ENCODE measurements at regions not wholly inside any gene's neighbourhood (a gene's known extent, or its start where the extent isn't known, plus 50 kb on each side); places are given as distances from the start of the nearest gene placed in this dataset.
"Not testable (repeated sequence)": the region's sequence is repeated elsewhere in the genome, so short reads cannot be mapped to it uniquely, and the experiment has no call there.

DNA sequence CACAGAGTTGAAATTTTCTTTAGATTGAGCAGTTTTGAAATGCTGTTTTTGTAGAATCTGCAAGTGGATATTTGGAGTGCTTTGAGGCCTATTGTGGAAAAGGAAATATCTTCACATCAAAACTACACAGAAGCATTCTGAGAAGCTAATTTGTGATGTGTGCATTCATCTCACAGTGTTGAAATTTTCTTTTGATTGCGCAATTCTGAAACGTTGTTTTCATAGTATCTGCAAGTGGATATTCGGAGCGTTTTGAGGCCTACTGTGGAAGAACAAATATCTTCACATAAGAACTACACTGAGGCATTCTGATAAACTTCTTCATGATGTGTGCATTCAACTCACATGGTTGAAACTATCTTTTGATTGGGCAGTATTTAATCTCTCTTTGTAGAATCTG, 3143.4 kb upstream of the OR11H1 start:
- H3K27me3 ChIP-seq; H3K4me3 Mint-ChIP-seq; H3K79me2 ChIP-seq (ENCODE audit: low read depth); H3K27me3 Mint-ChIP-seq (ENCODE audit: insufficient read depth, low read depth); H3K9ac ChIP-seq; H3K27ac ChIP-seq; DNase-seq (ENCODE audit: low spot score); H3K4me1 ChIP-seq; H3K36me3 Mint-ChIP-seq; H3K4me3 ChIP-seq; H3K36me3 ChIP-seq; H4K20me1 ChIP-seq (ENCODE audit: low read depth); H3K4me2 ChIP-seq; H2AFZ ChIP-seq (replicated peaks); H3K27ac Mint-ChIP-seq; H3K4me1 Mint-ChIP-seq; H3F3A ChIP-seq (ENCODE audit: low read depth): not testable (repeated sequence)
- peaks cover 77% of the 10 kb centered on the region for H3K9me3 ChIP-seq (ENCODE audit: low read depth)
- peaks cover 55% of the 10 kb centered on the region for H3K9me3 Mint-ChIP-seq

DNA sequence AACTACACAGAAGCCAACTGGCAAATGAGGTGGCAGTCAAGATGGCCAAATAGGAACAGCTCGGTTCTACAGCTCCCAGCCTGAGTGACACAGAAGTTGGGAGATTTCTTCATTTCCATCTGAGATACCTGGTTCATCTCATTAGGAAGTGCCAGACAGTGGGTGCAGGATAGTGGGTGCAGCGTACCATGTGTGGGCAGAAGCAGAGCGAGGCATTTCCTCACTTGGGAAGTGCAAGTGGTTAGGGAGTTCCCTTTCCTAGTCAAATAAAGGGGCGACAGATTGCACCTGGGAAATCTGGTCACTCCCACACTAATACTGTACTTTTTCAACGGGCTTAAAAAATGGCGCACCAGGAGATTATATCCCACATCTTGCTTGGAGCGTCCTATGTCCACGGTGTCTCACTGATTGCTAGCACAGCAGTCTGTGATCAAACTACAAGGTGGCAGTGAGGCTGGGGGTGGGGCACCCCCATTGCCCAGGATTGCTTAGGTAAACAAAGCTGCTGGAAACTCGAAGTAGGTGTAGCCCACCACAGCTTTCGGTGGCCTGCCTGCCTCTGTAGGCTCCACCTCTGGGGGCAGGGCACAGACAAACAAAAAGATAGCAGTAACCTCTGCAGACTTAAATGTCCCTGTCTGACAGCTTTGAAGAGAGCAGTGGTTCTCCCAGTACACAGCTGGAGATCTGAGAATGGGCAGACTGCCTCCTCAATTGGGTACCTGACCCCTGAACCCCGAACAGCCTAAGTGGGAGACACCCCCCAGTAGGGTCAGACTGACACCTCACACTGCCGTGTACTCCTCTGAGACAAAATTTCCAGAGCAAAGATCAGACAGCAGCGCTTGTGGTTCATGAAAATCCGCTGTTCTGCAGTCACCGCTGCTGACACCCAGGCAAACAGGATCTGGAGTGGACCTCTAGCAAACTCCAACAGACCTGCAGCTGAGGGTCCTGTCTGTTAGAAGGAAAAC, 3138.9 kb upstream of the OR11H1 start:
- not testable (repeated sequence) for H3K36me3 Mint-ChIP-seq; H3K4me3 ChIP-seq; H3K4me3 Mint-ChIP-seq; H3K79me2 ChIP-seq (ENCODE audit: low read depth); H3K4me1 ChIP-seq; H4K20me1 ChIP-seq (ENCODE audit: low read depth); H3K36me3 ChIP-seq; H3K4me1 Mint-ChIP-seq; H3F3A ChIP-seq (ENCODE audit: low read depth); H3K27ac ChIP-seq; H3K9ac ChIP-seq; H2AFZ ChIP-seq (replicated peaks); H3K4me2 ChIP-seq; H3K27ac Mint-ChIP-seq; H3K27me3 Mint-ChIP-seq (ENCODE audit: insufficient read depth, low read depth); DNase-seq (ENCODE audit: low spot score); H3K27me3 ChIP-seq
- H3K9me3 Mint-ChIP-seq, result peaks cover 66% of the 10 kb centered on the region
- peaks cover 62% of the 10 kb centered on the region for H3K9me3 ChIP-seq (ENCODE audit: low read depth)

DNA sequence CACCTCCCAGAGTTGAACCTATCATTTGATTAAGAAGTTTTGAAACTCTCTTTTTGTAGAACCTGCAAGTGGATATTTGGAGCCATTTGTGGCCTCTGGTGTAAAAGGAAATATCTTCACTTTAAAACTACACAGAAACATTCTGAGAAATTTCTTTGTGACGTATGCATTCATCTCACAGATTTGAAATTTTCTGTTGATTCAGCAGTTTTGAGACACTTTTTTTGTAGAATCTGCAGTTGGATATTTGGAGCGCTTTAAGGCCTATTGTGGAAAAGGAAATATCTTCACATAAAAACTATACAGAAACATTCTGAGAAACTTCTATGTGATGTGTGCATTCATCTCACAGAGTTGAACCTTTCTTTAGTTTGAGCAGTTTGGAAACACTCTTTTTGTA, 3130.7 kb upstream of the OR11H1 start:
- H3K4me1 ChIP-seq; H3K36me3 Mint-ChIP-seq; H3K36me3 ChIP-seq; H3K4me2 ChIP-seq; H3K27me3 ChIP-seq; H3K27ac Mint-ChIP-seq; H3K4me1 Mint-ChIP-seq; H3F3A ChIP-seq (ENCODE audit: low read depth); H3K27ac ChIP-seq; H3K4me3 ChIP-seq; H2AFZ ChIP-seq (replicated peaks); H3K27me3 Mint-ChIP-seq (ENCODE audit: insufficient read depth, low read depth); H3K79me2 ChIP-seq (ENCODE audit: low read depth); H3K4me3 Mint-ChIP-seq; H4K20me1 ChIP-seq (ENCODE audit: low read depth); H3K9ac ChIP-seq; DNase-seq (ENCODE audit: low spot score): not testable (repeated sequence)
- peaks cover 50% of the 10 kb centered on the region for H3K9me3 Mint-ChIP-seq
- H3K9me3 ChIP-seq (ENCODE audit: low read depth), result peaks cover 34% of the 10 kb centered on the region

DNA sequence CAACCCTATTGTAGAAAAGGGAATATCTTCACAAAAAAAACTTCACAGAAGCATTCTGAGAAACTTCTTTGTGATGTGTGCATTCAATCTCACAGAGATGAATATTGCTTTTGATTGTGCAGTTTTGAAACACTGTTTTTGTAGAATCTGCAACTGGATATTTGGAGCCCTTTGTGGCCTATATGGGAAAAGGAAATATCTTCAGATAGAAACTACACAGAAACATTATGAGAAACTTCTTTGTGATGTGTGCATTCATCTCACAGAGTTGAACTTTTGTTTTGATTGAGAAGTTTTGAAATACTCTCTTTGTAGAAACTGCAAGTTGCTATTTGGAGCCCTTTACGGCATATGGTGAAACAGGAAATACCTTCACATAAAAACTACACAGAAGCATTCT, 3126.1 kb upstream of the OR11H1 start:
- H3K27ac Mint-ChIP-seq, result not testable (repeated sequence)
- peaks cover 58% of the 10 kb centered on the region for H3K9me3 ChIP-seq (ENCODE audit: low read depth)
- H3K9me3 Mint-ChIP-seq, result peaks cover 60% of the 10 kb centered on the region

DNA sequence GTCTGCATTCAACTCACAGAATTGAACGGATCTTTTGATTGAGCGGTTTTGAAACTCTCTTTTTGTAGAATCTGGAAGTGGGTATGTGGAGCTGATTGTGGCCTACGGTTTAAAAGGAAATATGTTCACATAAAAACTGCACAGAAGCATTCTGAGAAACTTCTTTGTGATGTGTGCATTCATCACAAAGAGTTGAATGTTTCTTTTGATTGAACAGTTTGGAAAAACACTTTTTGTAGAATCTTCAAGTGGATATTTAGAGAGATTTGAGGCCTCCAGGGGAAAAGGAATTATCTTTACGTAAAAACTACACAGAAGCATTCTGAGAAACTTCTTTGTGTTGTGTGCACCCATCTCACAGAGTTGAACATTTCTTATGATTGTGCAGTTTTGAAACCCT, 3125.5 kb upstream of the OR11H1 start:
- H3K36me3 Mint-ChIP-seq; H3K9ac ChIP-seq; H3K4me3 Mint-ChIP-seq; H3K79me2 ChIP-seq (ENCODE audit: low read depth); H3K4me1 Mint-ChIP-seq; H3K4me1 ChIP-seq; H2AFZ ChIP-seq (replicated peaks); H4K20me1 ChIP-seq (ENCODE audit: low read depth); H3K27me3 Mint-ChIP-seq (ENCODE audit: insufficient read depth, low read depth); DNase-seq (ENCODE audit: low spot score); H3K27ac Mint-ChIP-seq; H3K27ac ChIP-seq; H3K4me2 ChIP-seq; H3F3A ChIP-seq (ENCODE audit: low read depth); H3K27me3 ChIP-seq; H3K4me3 ChIP-seq; H3K36me3 ChIP-seq: not testable (repeated sequence)
- peaks cover 61% of the 10 kb centered on the region for H3K9me3 Mint-ChIP-seq
- peaks cover 57% of the 10 kb centered on the region for H3K9me3 ChIP-seq (ENCODE audit: low read depth)

More for the DNA sequence above, 3126.1 kb upstream of the OR11H1 start:
- not testable (repeated sequence) for H3K27me3 Mint-ChIP-seq (ENCODE audit: insufficient read depth, low read depth); H3K27me3 ChIP-seq; H3K4me1 ChIP-seq; DNase-seq (ENCODE audit: low spot score); H3K4me2 ChIP-seq; H3K4me3 Mint-ChIP-seq; H3K79me2 ChIP-seq (ENCODE audit: low read depth); H3F3A ChIP-seq (ENCODE audit: low read depth); H4K20me1 ChIP-seq (ENCODE audit: low read depth); H3K27ac ChIP-seq; H3K36me3 Mint-ChIP-seq; H3K36me3 ChIP-seq; H3K4me3 ChIP-seq; H2AFZ ChIP-seq (replicated peaks); H3K9ac ChIP-seq; H3K4me1 Mint-ChIP-seq

DNA sequence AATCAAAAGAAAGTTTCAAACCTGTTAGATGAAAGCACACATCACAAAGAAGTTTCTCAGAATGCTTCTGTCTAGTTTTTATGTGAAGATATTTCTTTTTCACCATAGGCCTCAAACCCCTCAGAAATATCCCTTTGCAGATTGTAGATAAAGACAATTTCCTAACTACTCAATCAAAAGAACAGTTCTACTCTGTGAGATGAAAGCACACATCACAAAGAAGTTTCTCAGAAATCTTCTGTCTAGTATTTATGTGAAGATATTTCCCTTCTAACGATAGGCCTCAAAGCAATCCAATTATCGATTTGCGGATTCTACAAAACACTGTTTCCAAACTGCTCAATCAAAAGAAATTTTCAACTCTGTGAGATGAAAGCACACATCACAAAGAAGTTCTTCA, 3092.1 kb upstream of the OR11H1 start:
- not testable (repeated sequence) for H3K36me3 Mint-ChIP-seq
- H3K9me3 Mint-ChIP-seq, result peaks cover 40% of the 10 kb centered on the region

More for the DNA sequence above, 3092.1 kb upstream of the OR11H1 start:
- H3F3A ChIP-seq (ENCODE audit: low read depth); H3K4me3 Mint-ChIP-seq; H3K4me1 Mint-ChIP-seq; DNase-seq (ENCODE audit: low spot score); H3K36me3 ChIP-seq; H3K4me3 ChIP-seq; H3K27me3 ChIP-seq; H2AFZ ChIP-seq (replicated peaks); H4K20me1 ChIP-seq (ENCODE audit: low read depth); H3K9ac ChIP-seq; H3K4me1 ChIP-seq; H3K27ac ChIP-seq; H3K27ac Mint-ChIP-seq; H3K27me3 Mint-ChIP-seq (ENCODE audit: insufficient read depth, low read depth); H3K4me2 ChIP-seq; H3K79me2 ChIP-seq (ENCODE audit: low read depth): not testable (repeated sequence)
- H3K9me3 ChIP-seq (ENCODE audit: low read depth), result peaks cover 42% of the 10 kb centered on the region

All from neural progenitor cell (in vitro differentiated cells).